Liver (tissue), 2 donors: ENCODE measurements at regions not wholly inside any gene's neighbourhood (a gene's known extent, or its start where the extent isn't known, plus 50 kb on each side); places are given as distances from the start of the nearest gene placed in this dataset.

Experiments
- JUND ChIP-seq, 2 donors: IDR thresholded peaks; 2 replicates each; pipeline ENCODE4 v1.6.1; 2016; ENCODE audit warnings: antibody characterized with exemption in 2 of 2
- SP1 ChIP-seq: IDR thresholded peaks from 2 replicates; pipeline ENCODE4 v1.6.1; 2018; ENCODE audit warnings: antibody characterized with exemption, mild to moderate bottlenecking
- donor health status: healthy.

DNA sequence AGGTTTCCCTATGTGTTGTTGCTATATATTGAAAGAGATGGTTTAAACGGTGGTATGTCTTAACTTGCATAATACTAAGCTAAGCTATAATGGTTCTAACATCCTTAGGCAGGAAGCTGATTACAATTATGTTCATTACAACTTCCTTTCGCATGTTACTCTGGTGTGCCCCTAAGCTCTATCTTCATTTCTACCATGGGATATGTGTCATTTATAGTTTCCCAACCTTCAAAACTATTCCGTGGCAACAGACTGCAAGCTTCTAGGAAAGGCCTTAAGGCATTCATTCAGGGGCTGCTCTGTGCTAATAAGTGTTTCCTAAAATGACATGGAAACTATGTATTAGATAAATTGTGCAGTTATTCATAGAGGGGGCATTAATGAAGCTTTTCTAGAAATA lies 294.6 kb downstream of the GXYLT1 start:
- no peak for TF ChIP-seq SP1
- TF ChIP-seq JUND (IDR thresholded peaks at IDR 0.05) = no peak
